OCI-LY7 (cell line): ENCODE measurements at regions not wholly inside any gene's neighbourhood (a gene's known extent, or its start where the extent isn't known, plus 50 kb on each side); places are given as distances from the start of the nearest gene placed in this dataset.

ENCODE experiments used
- EZH2phosphoT487 ChIP-seq: fragments of 200-600 bp; sonication (generic); IDR thresholded peaks from 2 replicates; pipeline ENCODE4 v1.6.1; 2018; ENCODE audit warnings: low read depth, borderline replicate concordance, mild to moderate bottlenecking, mixed run types, antibody characterized with exemption, low read length, moderate library complexity, mixed read lengths
- TF ChIP-seq, protein P1 (sequence below): fragments of 200-600 bp; sonication (generic); conservative IDR thresholded peaks from 2 replicates; pipeline ENCODE4 v1.5.1; 2014; ENCODE audit warnings: mild to moderate bottlenecking, antibody characterized with exemption, low read length, moderate library complexity, mixed read lengths

DNA sequence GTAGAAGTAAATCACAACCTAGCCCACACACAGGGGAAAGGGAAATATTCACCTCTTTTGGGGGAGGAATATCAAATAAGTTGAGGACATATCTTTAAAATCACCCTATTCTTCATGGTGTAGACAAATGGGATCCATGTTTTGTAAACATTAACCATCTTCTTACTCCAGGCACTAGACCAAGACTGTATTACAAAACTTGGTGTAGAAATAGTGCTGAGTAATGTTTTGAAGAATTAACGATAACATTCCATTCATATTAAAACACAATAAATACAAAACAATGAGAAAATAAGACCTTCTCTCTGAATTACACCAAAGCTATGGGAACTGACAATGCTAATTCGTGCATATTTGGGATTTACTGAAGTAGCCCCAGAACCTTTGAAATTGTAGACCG, 633.6 kb downstream of the BCL11B start:
- TF ChIP-seq, protein P1, sequence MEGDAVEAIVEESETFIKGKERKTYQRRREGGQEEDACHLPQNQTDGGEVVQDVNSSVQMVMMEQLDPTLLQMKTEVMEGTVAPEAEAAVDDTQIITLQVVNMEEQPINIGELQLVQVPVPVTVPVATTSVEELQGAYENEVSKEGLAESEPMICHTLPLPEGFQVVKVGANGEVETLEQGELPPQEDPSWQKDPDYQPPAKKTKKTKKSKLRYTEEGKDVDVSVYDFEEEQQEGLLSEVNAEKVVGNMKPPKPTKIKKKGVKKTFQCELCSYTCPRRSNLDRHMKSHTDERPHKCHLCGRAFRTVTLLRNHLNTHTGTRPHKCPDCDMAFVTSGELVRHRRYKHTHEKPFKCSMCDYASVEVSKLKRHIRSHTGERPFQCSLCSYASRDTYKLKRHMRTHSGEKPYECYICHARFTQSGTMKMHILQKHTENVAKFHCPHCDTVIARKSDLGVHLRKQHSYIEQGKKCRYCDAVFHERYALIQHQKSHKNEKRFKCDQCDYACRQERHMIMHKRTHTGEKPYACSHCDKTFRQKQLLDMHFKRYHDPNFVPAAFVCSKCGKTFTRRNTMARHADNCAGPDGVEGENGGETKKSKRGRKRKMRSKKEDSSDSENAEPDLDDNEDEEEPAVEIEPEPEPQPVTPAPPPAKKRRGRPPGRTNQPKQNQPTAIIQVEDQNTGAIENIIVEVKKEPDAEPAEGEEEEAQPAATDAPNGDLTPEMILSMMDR, result no peak
- no peak for TF ChIP-seq EZH2phosphoT487
